A549 (cell line): ENCODE measurements at regions not wholly inside any gene's neighbourhood (a gene's known extent, or its start where the extent isn't known, plus 50 kb on each side); places are given as distances from the start of the nearest gene placed in this dataset.

Source experiments
- ATAC-seq, 2 experiments: fragments of 200-7000 bp in 1 of 2; fragments of >200 bp in 1 of 2; cut with Nextera tagmentation in 1 of 2; cut with Tn5 transposase in 1 of 2; 3 replicates each; pipeline versions ENCODE4 v1.8.0 to v1.9.1; 2018 to 2020; ENCODE audit warnings: mild to moderate bottlenecking in 1 of 2, moderate library complexity in 1 of 2
- CTCF ChIA-PET: fragments of 300-600 bp; sonication (Branson Sonifier 250); formaldehyde crosslinking; extraction: SDS; loops from one replicate; lab custom pipeline; 2021; ENCODE audit warnings: antibody characterized with exemption, inconsistent platforms; lab: Yijun Ruan, JAX
- POLR2A ChIA-PET: fragments of 350-600 bp; formaldehyde crosslinking; extraction: SDS; loops from one replicate; lab custom pipeline; 2021; ENCODE audit warnings: antibody characterized with exemption, inconsistent platforms; lab: Yijun Ruan, JAX
- DNase-seq, 2 experiments: peaks; one replicate each; pipeline versions ENCODE4 v3.0.0 to v3.0.0-alpha.2; 2011 to 2016; ENCODE audit warnings: low read depth in 1 of 2, low spot score in 1 of 2
- FAIRE-seq: peaks from 2 replicates; lab custom pipeline; 2011; peaks lifted over from hg19 to GRCh38; lab: Jason Lieb, UNC
- H3K27ac ChIP-seq, 2 experiments: fragments of >200 bp; sonication (Bioruptor Twin); formaldehyde crosslinking; 3 replicates each; pipeline ENCODE4 v1.5.1; 2016 to 2017
- H3K4me1 ChIP-seq: fragments of >200 bp; sonication (Bioruptor Twin); formaldehyde crosslinking; 3 replicates; pipeline ENCODE4 v1.6.1; 2016
- H3K4me2 ChIP-seq: fragments of >200 bp; sonication (Bioruptor Twin); formaldehyde crosslinking; 3 replicates; pipeline ENCODE4 v1.6.1; 2016
- H3K4me3 ChIP-seq: fragments of >200 bp; sonication (Bioruptor Twin); formaldehyde crosslinking; 3 replicates; pipeline ENCODE4 v1.5.1; 2016
- H3K9me3 ChIP-seq: fragments of >200 bp; sonication (Bioruptor Twin); formaldehyde crosslinking; 3 replicates; pipeline ENCODE4 v1.6.1; 2016
- BCL3 ChIP-seq: fragments of >200 bp; sonication (Bioruptor Twin); formaldehyde crosslinking; IDR thresholded peaks from 3 replicates; pipeline ENCODE4 v1.6.1; 2016
- BHLHE40 ChIP-seq: IDR thresholded peaks from 2 replicates; pipeline ENCODE4 v1.6.1; 2012; ENCODE audit warnings: low read depth, low read length, inconsistent platforms
- CBX8 ChIP-seq: fragments of 200-600 bp; sonication (generic); IDR thresholded peaks from 2 replicates; pipeline ENCODE4 v1.6.1; 2016
- CEBPB ChIP-seq, 2 experiments: fragments of >200 bp in 1 of 2; sonication (Bioruptor Twin) in 1 of 2; formaldehyde crosslinking in 1 of 2; IDR thresholded peaks; 2 replicates each; pipeline ENCODE4 v1.6.1; 2012 to 2016
- ESRRA ChIP-seq: fragments of 150-350 bp; IDR thresholded peaks from 2 replicates; pipeline ENCODE4 v1.6.1; 2014; ENCODE audit warnings: mild to moderate bottlenecking, low read length, borderline replicate concordance
- FOSB ChIP-seq: fragments of 250-450 bp; sonication (Bioruptor Pico); IDR thresholded peaks from 2 replicates; pipeline ENCODE4 v1.5.0; 2020; ENCODE audit warnings: mild to moderate bottlenecking, moderate library complexity
- FOSL2 ChIP-seq, 2 experiments: fragments of 450-650 bp in 1 of 2; fragments of >200 bp in 1 of 2; sonication (Bioruptor Twin) in 1 of 2; formaldehyde crosslinking; IDR thresholded peaks; 2 replicates each; pipeline versions ENCODE4 v1.5.0 to v1.6.1; 2016 to 2020; ENCODE audit warnings: mild to moderate bottlenecking in 1 of 2, moderate library complexity in 1 of 2
- GATA3 ChIP-seq: IDR thresholded peaks from 2 replicates; pipeline ENCODE4 v1.6.1; 2012; ENCODE audit warnings: borderline replicate concordance
- HEYL ChIP-seq: fragments of 250-450 bp; sonication (Bioruptor Pico); IDR thresholded peaks from 2 replicates; pipeline ENCODE4 v1.8.0; 2021; ENCODE audit warnings: mild to moderate bottlenecking, moderate library complexity
- HOXB13 ChIP-seq: fragments of 250-450 bp; sonication (Bioruptor Pico); IDR thresholded peaks from 2 replicates; pipeline ENCODE4 v1.5.0; 2020; ENCODE audit warnings: low read depth, mild to moderate bottlenecking, moderate library complexity
- HOXB5 ChIP-seq: fragments of 250-450 bp; sonication (Bioruptor Pico); IDR thresholded peaks from 2 replicates; pipeline ENCODE4 v1.5.0; 2020; ENCODE audit warnings: mild to moderate bottlenecking, moderate library complexity
- JUN ChIP-seq, 2 experiments: fragments of >200 bp; sonication (Bioruptor Twin); formaldehyde crosslinking; IDR thresholded peaks; 2 replicates in 1 of 2; 3 replicates in 1 of 2; pipeline ENCODE4 v1.6.1; 2016 to 2017
- KDM1A ChIP-seq: fragments of 200-600 bp; sonication (generic); IDR thresholded peaks from 2 replicates; pipeline ENCODE4 v1.6.1; 2016; ENCODE audit warnings: low read depth, mild to moderate bottlenecking
- KDM5A ChIP-seq: fragments of 200-600 bp; sonication (generic); IDR thresholded peaks from 2 replicates; pipeline ENCODE4 v1.6.1; 2016; ENCODE audit warnings: antibody characterized with exemption, mild to moderate bottlenecking
- MAX ChIP-seq: IDR thresholded peaks from 2 replicates; pipeline ENCODE4 v1.6.1; 2012
- MAZ ChIP-seq: fragments of 150-350 bp; IDR thresholded peaks from 2 replicates; pipeline ENCODE4 v1.6.1; 2014; ENCODE audit warnings: antibody characterized with exemption, low read depth, low read length, borderline replicate concordance
- POLR2A ChIP-seq: IDR thresholded peaks from 2 replicates; pipeline ENCODE4 v1.6.1; 2012; ENCODE audit warnings: mild to moderate bottlenecking, low read length
- POLR2AphosphoS2 ChIP-seq: conservative IDR thresholded peaks from 2 replicates; pipeline ENCODE4 v1.6.1; 2012; ENCODE audit warnings: low read length, improper control_type of control experiment, inconsistent platforms
- RCOR1 ChIP-seq: fragments of 150-350 bp; IDR thresholded peaks from 2 replicates; pipeline ENCODE4 v1.6.1; 2014; ENCODE audit warnings: antibody characterized with exemption, low read length, low read depth
- RFX5 ChIP-seq: fragments of 450-650 bp; IDR thresholded peaks from 2 replicates; pipeline ENCODE4 v1.7.1; 2014; ENCODE audit warnings: antibody characterized with exemption, mild to moderate bottlenecking, moderate library complexity
- RNF2 ChIP-seq: fragments of 200-600 bp; sonication (generic); IDR thresholded peaks from 2 replicates; pipeline ENCODE4 v1.6.1; 2016; ENCODE audit warnings: low read depth, mild to moderate bottlenecking, antibody characterized with exemption, moderate library complexity, borderline replicate concordance
- TP53 ChIP-seq: fragments of 250-450 bp; sonication (Bioruptor Pico); IDR thresholded peaks from 2 replicates; pipeline ENCODE4 v1.5.0; 2021; ENCODE audit warnings: mild to moderate bottlenecking, moderate library complexity
- ZFP36 ChIP-seq: fragments of 450-650 bp; IDR thresholded peaks from 2 replicates; pipeline ENCODE4 v1.6.1; 2014; ENCODE audit warnings: borderline replicate concordance; ENCODE audit not compliant: partially characterized antibody
- WGBS: methylation state at CpG from one replicate; pipeline ENCODE4 v1.1.6; 2017; ENCODE audit errors: missing lambda C conversion rate; 5-methylcytosine and 5-hydroxymethylcytosine counted together
- TF ChIP-seq, protein P1 (sequence below): IDR thresholded peaks from 2 replicates; pipeline ENCODE4 v1.6.1; 2012; ENCODE audit warnings: low read depth, borderline replicate concordance
- TF ChIP-seq, protein P2 (sequence below): fragments of 450-650 bp; IDR thresholded peaks from 2 replicates; pipeline ENCODE4 v1.6.1; 2014; ENCODE audit warnings: antibody characterized with exemption
- TF ChIP-seq, protein P3 (sequence below): fragments of 250-450 bp; sonication (Bioruptor Pico); IDR thresholded peaks from 2 replicates; pipeline ENCODE4 v1.5.0; 2020; ENCODE audit warnings: low read depth, mild to moderate bottlenecking, moderate library complexity
- TF ChIP-seq, protein P4 (sequence below): fragments of 250-450 bp; sonication (Bioruptor Pico); IDR thresholded peaks from 2 replicates; pipeline ENCODE4 v1.5.0; 2021; ENCODE audit warnings: mild to moderate bottlenecking, moderate library complexity, borderline replicate concordance

GRCh38 chr9:26132746-26133312 lies 454.6 kb upstream of the TUSC1 start:
- no peak overlapping the region for H3K27ac ChIP-seq
- DNase-seq (no peak), FAIRE-seq (no peak), ATAC-seq (no peak)
- ChIA-PET POLR2A (no interaction called here), CTCF (no interaction called here)
- TF ChIP-seq, protein P1, sequence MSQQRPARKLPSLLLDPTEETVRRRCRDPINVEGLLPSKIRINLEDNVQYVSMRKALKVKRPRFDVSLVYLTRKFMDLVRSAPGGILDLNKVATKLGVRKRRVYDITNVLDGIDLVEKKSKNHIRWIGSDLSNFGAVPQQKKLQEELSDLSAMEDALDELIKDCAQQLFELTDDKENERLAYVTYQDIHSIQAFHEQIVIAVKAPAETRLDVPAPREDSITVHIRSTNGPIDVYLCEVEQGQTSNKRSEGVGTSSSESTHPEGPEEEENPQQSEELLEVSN = no peak
- TF ChIP-seq TP53 (no peak), KDM1A (no peak), MAZ (no peak), FOSB (CRISPR knock-in tag) (no peak), CBX8 (no peak), MAX (no peak)
- WGBS = 49% methylated on average over 4 of the region's 4 CpGs
- no peak overlapping the region for H3K4me2 ChIP-seq
- no peaks in the 10 kb centered on the region for H3K4me1 ChIP-seq
- H3K4me3 ChIP-seq = no peak overlapping the region
- H3K9me3 ChIP-seq = no peaks in the 10 kb centered on the region

DNA sequence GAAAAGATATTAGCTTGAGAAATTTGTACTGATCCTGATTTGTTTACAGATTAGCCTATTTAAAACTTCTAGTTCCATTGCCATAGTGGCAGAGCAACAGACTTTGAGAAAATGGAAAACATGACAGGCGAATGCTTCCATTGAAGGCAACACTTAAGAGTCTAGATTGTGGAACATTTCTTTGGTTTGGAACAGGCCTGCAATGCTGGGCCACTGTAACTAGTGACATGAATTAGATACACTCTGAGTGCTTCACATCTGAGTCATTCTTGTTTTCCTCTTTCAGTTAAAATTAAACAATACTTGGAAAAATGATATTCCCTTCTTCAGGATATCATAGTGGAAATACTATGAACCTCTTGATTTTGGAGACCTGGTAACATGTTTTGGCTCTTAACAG lies 453.6 kb upstream of the TUSC1 start:
- CTCF ChIA-PET = no interaction called here
- 50% methylated on average over 1 of the region's 1 CpG for WGBS
- ATAC-seq (no peak), FAIRE-seq (no peak), DNase-seq (no peak)
- Histone ChIP-seq H3K4me1 (no peaks in the 10 kb centered on the region), H3K4me3 (no peak overlapping the region), H3K27ac (no peak overlapping the region), H3K4me2 (no peak overlapping the region), H3K9me3 (no peaks in the 10 kb centered on the region)
- POLR2A ChIA-PET = no interaction called here
- no peak for TF ChIP-seq POLR2AphosphoS2
- TF ChIP-seq GATA3 = no peak
- TF ChIP-seq ZFP36 = no peak
- TF ChIP-seq HOXB5 (CRISPR knock-in tag) = no peak
- no peak for TF ChIP-seq FOSL2 (IDR thresholded peaks at IDR 0.05)
- TF ChIP-seq FOSL2 (CRISPR knock-in tag; IDR thresholded peaks at IDR 0.05) = no peak
- TF ChIP-seq CEBPB (IDR thresholded peaks at IDR 0.05) = no peak
- TF ChIP-seq, protein P2, sequence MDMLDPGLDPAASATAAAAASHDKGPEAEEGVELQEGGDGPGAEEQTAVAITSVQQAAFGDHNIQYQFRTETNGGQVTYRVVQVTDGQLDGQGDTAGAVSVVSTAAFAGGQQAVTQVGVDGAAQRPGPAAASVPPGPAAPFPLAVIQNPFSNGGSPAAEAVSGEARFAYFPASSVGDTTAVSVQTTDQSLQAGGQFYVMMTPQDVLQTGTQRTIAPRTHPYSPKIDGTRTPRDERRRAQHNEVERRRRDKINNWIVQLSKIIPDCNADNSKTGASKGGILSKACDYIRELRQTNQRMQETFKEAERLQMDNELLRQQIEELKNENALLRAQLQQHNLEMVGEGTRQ = no peak
- no peak for TF ChIP-seq JUN (IDR thresholded peaks at IDR 0.05)
- TF ChIP-seq HOXB13 (CRISPR knock-in tag) = no peak
- TF ChIP-seq RNF2 = no peak
- TF ChIP-seq HEYL = no peak
- TF ChIP-seq RFX5 = no peak
- no peak for TF ChIP-seq RCOR1
- TF ChIP-seq POLR2A = no peak

- Histone ChIP-seq H3K4me3 (no peak overlapping the region), H3K4me2 (no peak overlapping the region), H3K4me1 (no peaks in the 10 kb centered on the region), H3K27ac (no peak overlapping the region), H3K9me3 (no peaks in the 10 kb centered on the region)
- WGBS = 27% methylated on average over 2 of the region's 2 CpGs
- no peak for FAIRE-seq
- no peak for DNase-seq
- POLR2A ChIA-PET = no interaction called here
- no peak for ATAC-seq
- CTCF ChIA-PET = no interaction called here
- TF ChIP-seq BCL3 (no peak), JUN (IDR thresholded peaks at IDR 0.05) (no peak), KDM5A (no peak), ESRRA (no peak), FOSL2 (IDR thresholded peaks at IDR 0.05) (no peak), FOSL2 (CRISPR knock-in tag; IDR thresholded peaks at IDR 0.05) (no peak), HEYL (no peak), CEBPB (IDR thresholded peaks at IDR 0.05) (no peak), GATA3 (no peak), BHLHE40 (no peak)
- TF ChIP-seq, protein P3, sequence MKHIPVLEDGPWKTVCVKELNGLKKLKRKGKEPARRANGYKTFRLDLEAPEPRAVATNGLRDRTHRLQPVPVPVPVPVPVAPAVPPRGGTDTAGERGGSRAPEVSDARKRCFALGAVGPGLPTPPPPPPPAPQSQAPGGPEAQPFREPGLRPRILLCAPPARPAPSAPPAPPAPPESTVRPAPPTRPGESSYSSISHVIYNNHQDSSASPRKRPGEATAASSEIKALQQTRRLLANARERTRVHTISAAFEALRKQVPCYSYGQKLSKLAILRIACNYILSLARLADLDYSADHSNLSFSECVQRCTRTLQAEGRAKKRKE = no peak
- TF ChIP-seq, protein P1 = no peak
- TF ChIP-seq, protein P2 = no peak
- TF ChIP-seq, protein P4, sequence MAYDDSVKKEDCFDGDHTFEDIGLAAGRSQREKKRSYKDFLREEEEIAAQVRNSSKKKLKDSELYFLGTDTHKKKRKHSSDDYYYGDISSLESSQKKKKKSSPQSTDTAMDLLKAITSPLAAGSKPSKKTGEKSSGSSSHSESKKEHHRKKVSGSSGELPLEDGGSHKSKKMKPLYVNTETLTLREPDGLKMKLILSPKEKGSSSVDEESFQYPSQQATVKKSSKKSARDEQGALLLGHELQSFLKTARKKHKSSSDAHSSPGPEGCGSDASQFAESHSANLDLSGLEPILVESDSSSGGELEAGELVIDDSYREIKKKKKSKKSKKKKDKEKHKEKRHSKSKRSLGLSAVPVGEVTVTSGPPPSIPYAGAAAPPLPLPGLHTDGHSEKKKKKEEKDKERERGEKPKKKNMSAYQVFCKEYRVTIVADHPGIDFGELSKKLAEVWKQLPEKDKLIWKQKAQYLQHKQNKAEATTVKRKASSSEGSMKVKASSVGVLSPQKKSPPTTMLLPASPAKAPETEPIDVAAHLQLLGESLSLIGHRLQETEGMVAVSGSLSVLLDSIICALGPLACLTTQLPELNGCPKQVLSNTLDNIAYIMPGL = no peak
These were observed 451.0 kb upstream of the TUSC1 start for GRCh38 chr9:26129217-26129616.
